HCT116 (cell line): ENCODE measurements at regions not wholly inside any gene's neighbourhood (a gene's known extent, or its start where the extent isn't known, plus 50 kb on each side); places are given as distances from the start of the nearest gene placed in this dataset.

Experiments
- CBX3 ChIP-seq: IDR thresholded peaks from 2 replicates; pipeline ENCODE4 v1.6.1; 2012; ENCODE audit warnings: low read depth
- CEBPB ChIP-seq: IDR thresholded peaks from 2 replicates; pipeline ENCODE4 v1.6.1; 2012; ENCODE audit warnings: low read depth
- CTCF ChIP-seq, 3 experiments: fragments of 200-600 bp in 1 of 3; sonication (generic) in 1 of 3; IDR thresholded peaks in 2 of 3; conservative IDR thresholded peaks in 1 of 3; 2 replicates each; pipeline ENCODE4 v1.5.1; 2012 to 2017; ENCODE audit warnings: low read depth in 2 of 3, low read length in 2 of 3, antibody characterized with exemption in 1 of 3, borderline replicate concordance in 1 of 3, control low read depth in 1 of 3, mild to moderate bottlenecking in 1 of 3, mixed read lengths in 1 of 3, mixed run types in 1 of 3, moderate library complexity in 1 of 3; ENCODE audit not compliant: insufficient read depth in 1 of 3
- EZH2 ChIP-seq: fragments of 200-600 bp; sonication (generic); IDR thresholded peaks from 2 replicates; pipeline ENCODE4 v1.6.1; 2017; ENCODE audit warnings: antibody characterized with exemption, mixed run types
- EZH2phosphoT487 ChIP-seq: fragments of 200-600 bp; IDR thresholded peaks from 2 replicates; pipeline ENCODE4 v1.6.1; 2018; ENCODE audit warnings: antibody characterized with exemption, borderline replicate concordance
- JUND ChIP-seq: IDR thresholded peaks from 2 replicates; pipeline ENCODE4 v1.6.1; 2012
- POLR2A ChIP-seq: IDR thresholded peaks from 2 replicates; pipeline ENCODE4 v1.7.0; 2011; ENCODE audit warnings: borderline replicate concordance; ENCODE audit not compliant: insufficient read depth, insufficient read length; ENCODE audit errors: extremely low read depth
- SIN3A ChIP-seq: IDR thresholded peaks from 2 replicates; pipeline ENCODE4 v1.6.1; 2012; ENCODE audit warnings: low read depth
- TCF7L2 ChIP-seq: IDR thresholded peaks from 2 replicates; pipeline ENCODE4 v1.7.0; 2011; ENCODE audit warnings: borderline replicate concordance, inconsistent platforms; ENCODE audit not compliant: insufficient read depth, insufficient read length; ENCODE audit errors: extremely low read depth
- ZNF274 ChIP-seq: fragments of 200-500 bp; sonication (Bioruptor generic); IDR thresholded peaks from 2 replicates; pipeline ENCODE4 v1.6.1; 2014; ENCODE audit warnings: mild to moderate bottlenecking, low read depth, low read length, inconsistent platforms
- TF ChIP-seq, protein P1 (sequence below): IDR thresholded peaks from 2 replicates; pipeline ENCODE4 v1.6.1; 2012

GRCh38 chr6:165776691-165777090 is 113.7 kb upstream of the PDE10A start:
- TF ChIP-seq POLR2A (no peak), CEBPB (no peak), SIN3A (no peak), CBX3 (no peak), CTCF (IDR thresholded peaks at IDR 0.05 in 2 of 3, conservative IDR thresholded peaks at IDR 0.05 in 1 of 3; ENCODE audit: borderline replicate concordance in 1 of 3, insufficient read depth in 1 of 3, low read depth in 2 of 3, low read length in 2 of 3) (no peak), TCF7L2 (no peak), EZH2 (no peak), JUND (no peak), EZH2phosphoT487 (no peak), ZNF274 (no peak)
- TF ChIP-seq, protein P1, sequence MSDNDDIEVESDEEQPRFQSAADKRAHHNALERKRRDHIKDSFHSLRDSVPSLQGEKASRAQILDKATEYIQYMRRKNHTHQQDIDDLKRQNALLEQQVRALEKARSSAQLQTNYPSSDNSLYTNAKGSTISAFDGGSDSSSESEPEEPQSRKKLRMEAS, result no peak
